IMR-90 (cell line): ENCODE measurements at regions not wholly inside any gene's neighbourhood (a gene's known extent, or its start where the extent isn't known, plus 50 kb on each side); places are given as distances from the start of the nearest gene placed in this dataset.

Source experiments
- ATAC-seq: fragments of 200-7000 bp; cut with Tn5 transposase; 2 replicates; pipeline ENCODE4 v1.9.1; 2020; ENCODE audit warnings: low read depth, mild to moderate bottlenecking, moderate library complexity
- BruUV-seq: library from RNA; stranded (reverse); fragments of 400-500 nt; replicated peaks from 2 replicates; lab custom pipeline; 2021; lab: Mats Ljungman, UMichigan
- CTCF ChIA-PET: fragments of 300-600 bp; formaldehyde crosslinking; extraction: SDS; loops from one replicate; lab custom pipeline; 2021; ENCODE audit warnings: antibody characterized with exemption; lab: Yijun Ruan, JAX
- POLR2A ChIA-PET: fragments of 300-600 bp; sonication (Branson Sonifier 250); formaldehyde crosslinking; loops from one replicate; lab custom pipeline; 2022; ENCODE audit warnings: antibody characterized with exemption; ENCODE audit not compliant: unreplicated experiment; lab: Charles Lee
- DNase-seq: peaks from one replicate; pipeline ENCODE4 v3.0.0; 2013
- H2AFZ ChIP-seq: replicated peaks from 2 replicates; pipeline ENCODE3; 2013; ENCODE audit warnings: low read length, mild to moderate bottlenecking; ENCODE audit not compliant: poor library complexity
- H2AK5ac ChIP-seq: 2 replicates; pipeline ENCODE4 v1.6.1; 2013; ENCODE audit warnings: low read depth, low read length, inconsistent platforms
- H2AK9ac ChIP-seq: replicated peaks from 2 replicates; pipeline ENCODE3; 2013; ENCODE audit warnings: mild to moderate bottlenecking, low read depth, low read length, moderate library complexity; ENCODE audit not compliant: poor library complexity
- H2BK120ac ChIP-seq: 2 replicates; pipeline ENCODE4 v1.6.1; 2013; ENCODE audit warnings: low read depth, low read length, inconsistent platforms
- H2BK15ac ChIP-seq: 3 replicates; pipeline ENCODE4 v1.6.1; 2013; ENCODE audit warnings: low read depth, low read length, inconsistent platforms
- H2BK20ac ChIP-seq: 2 replicates; pipeline ENCODE4 v1.6.1; 2013; ENCODE audit warnings: low read depth, mild to moderate bottlenecking, inconsistent platforms, low read length, moderate library complexity
- H2BK5ac ChIP-seq: 2 replicates; pipeline ENCODE4 v1.6.1; 2013; ENCODE audit warnings: mild to moderate bottlenecking, low read depth, low read length, inconsistent platforms; ENCODE audit not compliant: poor library complexity, severe bottlenecking
- H3K14ac ChIP-seq: replicated peaks from 2 replicates; pipeline ENCODE4 v1.6.1; 2013; ENCODE audit warnings: low read depth, low read length, inconsistent platforms
- H3K18ac ChIP-seq: 2 replicates; pipeline ENCODE4 v1.6.1; 2013; ENCODE audit warnings: low read depth, low read length, control low read depth
- H3K23ac ChIP-seq: 2 replicates; pipeline ENCODE4 v1.6.1; 2013; ENCODE audit warnings: low read depth, low read length, inconsistent platforms
- H3K27ac ChIP-seq: 2 replicates; pipeline ENCODE4 v1.5.1; 2013; ENCODE audit warnings: mild to moderate bottlenecking, control low read depth, low read length; ENCODE audit not compliant: insufficient read depth
- H3K27me3 ChIP-seq: 2 replicates; pipeline ENCODE4 v1.6.1; 2013; ENCODE audit warnings: low read length; ENCODE audit not compliant: control insufficient read depth, insufficient read depth
- H3K36me3 ChIP-seq: 2 replicates; pipeline ENCODE4 v1.6.1; 2013; ENCODE audit warnings: low read length, mixed read lengths; ENCODE audit not compliant: control insufficient read depth, insufficient read depth
- H3K4ac ChIP-seq: 2 replicates; pipeline ENCODE4 v1.6.1; 2013; ENCODE audit warnings: low read depth, low read length, inconsistent platforms
- H3K4me1 ChIP-seq: 2 replicates; pipeline ENCODE4 v1.6.1; 2013; ENCODE audit warnings: low read length, mixed read lengths; ENCODE audit not compliant: control insufficient read depth, insufficient read depth
- H3K4me2 ChIP-seq: 2 replicates; pipeline ENCODE4 v1.6.1; 2013; ENCODE audit warnings: low read depth, mild to moderate bottlenecking, control low read depth, low read length, moderate library complexity
- H3K4me3 ChIP-seq: 2 replicates; pipeline ENCODE4 v1.5.1; 2013; ENCODE audit warnings: low read depth, mild to moderate bottlenecking, control low read depth, low read length, moderate library complexity; ENCODE audit not compliant: insufficient read depth
- H3K56ac ChIP-seq: 2 replicates; pipeline ENCODE4 v1.6.1; 2013; ENCODE audit warnings: low read length, inconsistent platforms; ENCODE audit not compliant: insufficient read depth; ENCODE audit errors: extremely low read depth
- H3K79me1 ChIP-seq, 2 experiments: 2 replicates each; pipeline ENCODE4 v1.6.1; 2013; ENCODE audit warnings: low read length in 2 of 2, inconsistent platforms in 1 of 2, low read depth in 1 of 2
- H3K9ac ChIP-seq: 2 replicates; pipeline ENCODE4 v1.6.1; 2013; ENCODE audit warnings: low read depth, low read length, control low read depth
- H3K9me1 ChIP-seq: 2 replicates; pipeline ENCODE4 v1.6.1; 2013; ENCODE audit warnings: low read length, inconsistent platforms; ENCODE audit not compliant: insufficient read depth
- H3K9me3 ChIP-seq: 2 replicates; pipeline ENCODE4 v1.6.1; 2013; ENCODE audit warnings: low read length; ENCODE audit not compliant: control insufficient read depth, insufficient read depth
- H4K20me1 ChIP-seq: 2 replicates; pipeline ENCODE4 v1.6.1; 2013; ENCODE audit warnings: low read length, inconsistent platforms; ENCODE audit not compliant: insufficient read depth
- H4K5ac ChIP-seq: 2 replicates; pipeline ENCODE4 v1.6.1; 2013; ENCODE audit warnings: mild to moderate bottlenecking, low read depth, low read length, control low read depth
- H4K8ac ChIP-seq, 2 experiments: 2 replicates each; pipeline ENCODE4 v1.6.1; 2013; ENCODE audit warnings: low read depth in 2 of 2, low read length in 2 of 2, control low read depth in 1 of 2, inconsistent platforms in 1 of 2
- H4K91ac ChIP-seq: 2 replicates; pipeline ENCODE4 v1.6.1; 2013; ENCODE audit warnings: low read depth, low read length, inconsistent platforms; ENCODE audit not compliant: insufficient read depth
- SMC3 ChIP-seq: fragments of 150-350 bp; IDR thresholded peaks from 2 replicates; pipeline ENCODE4 v1.6.1; 2016; ENCODE audit warnings: low read depth, mild to moderate bottlenecking, antibody characterized with exemption, low read length, moderate library complexity
- WGBS, 2 experiments: methylation state at CpG; one replicate each; pipeline versions ENCODE4 v1.1.5 to v1.1.7; 2013; ENCODE audit warnings: missing lambda C conversion rate in 2 of 2; ENCODE audit not compliant: insufficient read length in 1 of 2; ENCODE audit errors: extremely low coverage in 2 of 2; 5-methylcytosine and 5-hydroxymethylcytosine counted together
- dilution Hi-C: fragments of 300-500 bp; cut with HindIII; formaldehyde crosslinking; loops from one replicate; pipeline ENCODE4 v1.14.3; 2018; ENCODE audit warnings: low sequenced_read_pairs; ENCODE audit not compliant: unreplicated experiment
- in situ Hi-C: fragments of 300-500 bp; cut with MboI; formaldehyde crosslinking; loops from 3 replicates; pipeline ENCODE4 v1.14.3; 2019; ENCODE audit warnings: low sequenced_read_pairs, inconsistent platforms, mixed read lengths
- intact Hi-C: fragments of 100-400 bp; cut with micrococcal nuclease; formaldehyde crosslinking; loops from 2 replicates; pipeline ENCODE4 v1.10.0; 2022

GRCh38 chr1:79478728-79479373 is 472.3 kb upstream of the ADGRL4 start:
- Histone ChIP-seq H3K79me1 (no peaks in the 10 kb centered on the region), H4K5ac (no peak overlapping the region), H2BK20ac (no peak overlapping the region), H2AK5ac (no peak overlapping the region), H3K27me3 (no peaks in the 10 kb centered on the region), H3K14ac (no peak overlapping the region), H3K9me3 (no peaks in the 10 kb centered on the region), H2BK5ac (no peak overlapping the region), H3K4me2 (no peak overlapping the region), H2AFZ (no peak overlapping the region), H3K4me3 (no peak overlapping the region), H3K18ac (no peak overlapping the region), H3K4me1 (no peaks in the 10 kb centered on the region), H2BK120ac (no peak overlapping the region), H3K4ac (no peak overlapping the region), H2BK15ac (no peak overlapping the region), H4K91ac (no peak overlapping the region), H3K9ac (no peak overlapping the region), H4K20me1 (no peaks in the 10 kb centered on the region), H4K8ac (no peak overlapping the region), H3K36me3 (no peaks in the 10 kb centered on the region), H3K23ac (no peak overlapping the region), H2AK9ac (no peak overlapping the region), H3K9me1 (no peaks in the 10 kb centered on the region), H3K56ac (no peak overlapping the region), H3K27ac (no peak overlapping the region)
- ATAC-seq = no peak
- DNase-seq = no peak
- dilution Hi-C loops (no loop called here), intact Hi-C loops (no loop called here), in situ Hi-C loops (no loop called here)
- no TSS peak for BruUV-seq
- CTCF ChIA-PET = interaction anchor here (0.6 kb wide), 1 partner anchor 527 kb away, joined by 3 read pairs; no protein-coding TSS in a partner anchor
- POLR2A ChIA-PET = no interaction called here
- WGBS, 2 experiments = no CpG with 5 or more reads among the region's 9 CpGs
- no peak for TF ChIP-seq SMC3
